HG02981 (cell line): ENCODE measurements at regions not wholly inside any gene's neighbourhood (a gene's known extent, or its start where the extent isn't known, plus 50 kb on each side); places are given as distances from the start of the nearest gene placed in this dataset.

Experiments
- ATAC-seq: cut with Tn5 transposase; IDR thresholded peaks from one replicate; pipeline ENCODE4 v1.9.1; 2021; ENCODE audit warnings: mild to moderate bottlenecking, moderate library complexity; ENCODE audit not compliant: unreplicated experiment

GRCh38 chr6:15044948-15045347 lies 200.9 kb upstream of the JARID2 start:
- ATAC-seq: no peak

DNA sequence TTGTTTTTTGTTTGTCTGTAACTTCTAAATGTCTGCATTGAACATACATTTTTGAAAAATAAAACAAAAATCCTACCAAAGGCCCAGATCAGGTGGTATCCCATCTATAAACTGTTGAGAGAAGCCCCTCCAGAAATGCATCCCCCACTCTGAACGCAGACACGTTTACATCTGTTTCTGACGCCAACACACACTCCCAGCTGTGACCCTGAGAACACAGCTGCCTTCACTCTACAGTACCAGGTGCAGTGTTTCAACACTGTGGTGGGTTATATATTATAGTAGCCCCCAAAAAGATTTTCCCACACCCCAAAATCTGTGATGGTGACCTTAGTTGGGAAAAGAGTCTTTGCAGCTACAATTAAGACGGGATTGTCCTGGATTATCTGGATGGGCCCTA lies 199.1 kb upstream of the JARID2 start:
- no peak for ATAC-seq

DNA sequence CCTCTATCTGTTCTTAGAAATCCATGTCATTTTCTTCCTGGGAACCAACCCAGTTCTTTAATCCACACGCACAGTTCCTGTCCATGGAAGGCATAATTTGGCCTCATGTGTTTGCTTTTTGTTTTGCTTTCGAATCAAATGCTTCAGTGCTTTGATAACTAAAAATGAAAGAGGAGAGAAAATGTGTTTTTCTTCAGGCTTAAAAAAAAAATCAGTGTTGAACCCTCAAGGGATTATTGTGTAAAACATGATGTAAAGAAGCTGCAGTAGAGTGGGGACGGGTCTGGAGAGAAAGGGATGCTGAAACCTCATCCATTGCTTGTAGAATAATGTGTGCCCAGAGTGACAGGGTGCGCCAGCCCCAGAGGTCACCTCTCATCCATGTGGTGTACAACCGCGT lies 197.5 kb upstream of the JARID2 start:
- no peak for ATAC-seq

- ATAC-seq: no peak
Measured at GRCh38 chr6:15058200-15059061, 187.4 kb upstream of the JARID2 start.

DNA sequence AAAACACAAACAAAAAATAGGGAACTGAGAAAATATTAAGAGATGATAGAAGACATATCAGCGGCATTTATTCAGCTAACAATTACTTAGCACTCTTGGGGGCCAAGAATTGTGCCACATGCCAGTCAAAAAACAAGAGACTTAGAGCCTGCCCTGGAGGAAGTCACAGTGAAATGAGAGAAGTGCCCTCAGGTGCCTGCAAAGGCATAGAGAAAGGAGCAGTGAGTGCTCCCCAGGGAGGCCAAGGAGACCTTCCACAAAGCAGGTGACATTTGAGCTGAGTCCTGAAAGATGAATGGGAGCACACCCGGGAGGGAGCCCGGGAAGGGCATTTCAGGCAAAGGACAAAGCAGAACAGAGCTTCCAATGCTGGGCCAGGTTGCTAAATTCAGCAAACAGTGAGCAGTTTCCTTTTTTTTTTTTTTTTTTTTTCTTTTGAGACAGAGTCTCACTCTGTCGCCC lies 184.7 kb upstream of the JARID2 start:
- no peak for ATAC-seq

DNA sequence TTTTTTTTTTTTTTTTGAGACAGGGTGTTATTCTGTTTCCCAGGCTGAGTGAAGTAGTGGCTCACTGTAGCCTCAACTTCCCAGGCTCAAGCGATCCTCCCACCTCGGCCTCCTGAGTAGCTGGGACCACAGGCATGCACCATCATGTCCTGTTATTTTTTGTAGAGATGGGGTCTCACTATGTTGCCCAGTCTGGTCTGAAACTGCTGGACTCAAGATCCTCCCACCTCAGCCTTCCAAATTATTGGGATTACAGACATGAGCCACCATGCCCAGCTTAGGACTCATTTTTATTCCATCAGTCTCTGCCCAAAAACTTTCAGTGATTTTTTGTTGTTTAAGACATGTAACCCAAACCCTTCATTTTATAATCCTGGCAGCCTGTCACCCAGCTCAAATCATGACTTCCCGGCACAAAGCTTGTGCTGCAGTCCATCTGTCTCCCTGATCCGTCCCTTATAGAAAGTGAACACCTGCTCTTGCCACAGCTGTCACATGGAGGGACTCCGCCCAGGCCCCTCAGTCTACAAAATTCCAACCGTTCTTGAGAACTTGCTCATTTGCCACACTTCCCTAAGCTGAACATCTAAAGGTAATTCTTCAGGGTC lies 183.9 kb upstream of the JARID2 start:
- ATAC-seq: no peak

DNA sequence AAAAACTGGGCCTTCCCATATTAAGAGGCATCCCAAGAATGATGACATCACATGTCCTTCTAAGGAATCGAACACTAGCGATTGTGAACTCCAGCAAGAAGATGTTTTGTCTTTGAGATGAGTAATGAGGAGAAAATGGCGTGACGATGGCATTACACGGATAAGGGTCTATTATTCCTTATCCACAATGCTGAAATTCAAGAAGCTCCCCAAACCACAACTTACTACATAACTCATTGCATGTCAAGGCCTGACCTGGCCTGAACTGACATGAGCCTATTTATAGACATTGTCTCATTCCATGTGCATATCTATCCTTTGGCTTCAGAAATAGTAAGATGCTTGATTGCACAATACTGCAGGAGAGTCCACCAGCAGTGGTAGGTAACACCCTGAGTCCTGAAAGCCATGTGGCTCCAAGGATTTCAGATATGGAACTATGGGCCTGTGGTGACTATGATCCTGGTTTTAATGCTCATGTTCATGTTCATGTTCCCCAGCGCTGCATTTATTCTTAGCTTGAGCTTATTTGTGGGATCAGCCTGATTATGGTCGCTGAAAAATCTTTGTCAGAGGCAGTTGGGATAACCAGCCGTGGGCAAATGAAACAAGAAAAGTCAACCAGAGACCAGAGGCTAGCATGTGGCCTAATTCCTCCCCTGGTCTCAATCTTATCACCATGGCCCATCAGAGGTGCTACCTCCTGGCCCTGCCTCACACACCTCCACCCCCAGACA lies 183.2 kb upstream of the JARID2 start:
- no peak for ATAC-seq

GRCh38 chr6:15063253-15063853 lies 182.5 kb upstream of the JARID2 start:
- ATAC-seq: no peak

- no peak for ATAC-seq
Measured at GRCh38 chr6:15065261-15065989, 180.4 kb upstream of the JARID2 start.

DNA sequence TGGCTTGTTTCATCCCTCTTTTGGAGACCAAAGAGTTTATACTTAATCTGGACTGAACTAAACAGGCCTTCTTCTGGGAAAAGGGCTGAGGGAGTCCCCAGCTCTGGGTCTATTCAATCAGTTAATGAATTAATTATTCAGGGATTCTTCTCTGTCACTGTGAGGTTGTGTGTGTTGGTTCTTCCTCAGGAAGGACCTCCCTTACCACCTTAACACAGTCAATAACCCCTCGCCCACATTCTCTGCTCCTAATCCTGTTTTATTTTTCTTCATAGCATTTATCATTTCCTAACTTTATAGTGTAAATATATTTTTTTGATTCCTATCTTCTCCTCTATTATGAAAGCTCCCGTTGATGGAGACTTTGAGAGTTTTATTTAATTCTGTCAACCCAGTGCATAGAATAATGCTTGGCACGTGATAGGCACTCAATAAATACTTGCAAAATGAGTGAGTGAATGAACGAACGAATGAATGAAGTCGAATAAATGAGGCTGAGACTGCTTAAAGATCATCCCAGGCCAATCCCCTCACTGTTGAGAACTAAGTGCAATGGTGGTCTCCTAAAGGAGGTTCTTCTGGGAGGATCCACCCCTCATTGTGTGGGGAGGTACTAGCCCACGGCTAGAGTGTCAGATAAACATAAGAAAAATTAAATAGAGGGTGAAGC lies 179.6 kb upstream of the JARID2 start:
- no peak for ATAC-seq

DNA sequence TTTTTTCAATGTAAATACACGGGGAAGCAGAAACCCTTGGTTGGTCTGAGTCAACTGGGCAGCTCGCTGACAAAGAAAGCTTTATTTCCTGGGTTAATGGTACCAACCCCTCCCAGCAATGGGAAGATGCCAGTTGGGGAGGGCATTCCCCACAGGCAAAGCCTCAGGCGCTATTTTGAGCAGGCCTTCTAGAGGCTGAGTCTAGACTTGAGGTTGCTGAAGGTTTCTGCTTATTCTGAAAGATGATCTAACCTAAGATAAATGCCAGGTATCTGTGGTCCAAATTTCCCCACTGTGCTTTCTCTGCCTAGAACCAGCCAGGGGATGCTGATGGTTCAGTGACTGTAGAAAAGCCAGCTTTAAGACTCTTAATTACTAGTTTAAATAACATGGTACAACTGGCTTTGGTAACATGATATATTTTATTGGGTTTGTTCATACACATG lies 172.5 kb upstream of the JARID2 start:
- ATAC-seq: no peak

DNA sequence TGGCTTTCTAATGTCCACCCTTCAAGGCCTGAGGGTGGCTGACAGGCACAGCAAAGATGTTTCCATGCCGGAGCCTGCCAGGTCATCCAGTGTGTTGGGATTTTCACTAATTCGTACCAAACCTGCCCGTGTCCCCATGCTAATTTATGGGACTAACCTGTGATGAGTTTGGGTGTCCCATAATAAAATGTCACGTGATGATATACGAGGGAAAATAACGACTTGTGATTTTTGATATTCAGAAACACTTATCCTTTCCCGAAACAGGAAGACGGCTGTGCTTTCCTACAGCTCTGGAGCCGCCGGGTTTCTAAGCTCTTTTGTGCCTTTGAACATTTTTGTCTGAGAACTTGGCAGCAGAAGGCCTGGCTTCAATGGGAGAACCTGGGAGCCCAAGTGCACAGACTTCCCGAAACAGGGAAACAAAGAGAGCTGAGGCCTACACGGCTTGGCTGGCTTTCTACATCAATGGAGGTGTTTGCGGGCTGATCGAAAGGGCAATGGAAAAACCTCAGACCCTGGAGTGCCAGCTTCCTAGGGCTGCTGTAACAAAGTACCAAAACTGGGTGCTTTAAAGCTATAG lies 171.9 kb upstream of the JARID2 start:
- no peak for ATAC-seq

DNA sequence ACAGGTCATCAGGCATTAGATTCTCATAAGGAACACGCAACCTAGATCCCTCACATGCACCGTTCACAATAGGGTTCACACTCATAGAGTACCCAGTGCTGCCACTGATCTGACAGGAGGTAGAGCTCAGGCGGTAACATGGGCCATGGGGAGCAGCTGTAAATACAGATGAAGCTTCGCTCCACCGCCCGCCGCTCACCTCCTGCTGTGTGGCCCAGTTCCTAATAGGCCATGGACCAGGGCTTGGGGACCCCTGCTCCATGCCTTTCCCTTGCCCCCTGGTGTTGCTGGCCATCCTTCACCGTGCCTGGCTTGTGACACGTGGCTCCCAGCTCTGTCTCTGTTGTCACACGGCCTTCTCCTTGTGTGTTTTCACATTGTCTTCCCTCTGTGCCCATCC lies 171.1 kb upstream of the JARID2 start:
- ATAC-seq: no peak

- ATAC-seq: no peak
Measured at GRCh38 chr6:15076565-15076964, 169.3 kb upstream of the JARID2 start.

GRCh38 chr6:15077006-15077405 lies 168.9 kb upstream of the JARID2 start:
- no peak for ATAC-seq

GRCh38 chr6:15077961-15078360 lies 167.9 kb upstream of the JARID2 start:
- no peak for ATAC-seq

DNA sequence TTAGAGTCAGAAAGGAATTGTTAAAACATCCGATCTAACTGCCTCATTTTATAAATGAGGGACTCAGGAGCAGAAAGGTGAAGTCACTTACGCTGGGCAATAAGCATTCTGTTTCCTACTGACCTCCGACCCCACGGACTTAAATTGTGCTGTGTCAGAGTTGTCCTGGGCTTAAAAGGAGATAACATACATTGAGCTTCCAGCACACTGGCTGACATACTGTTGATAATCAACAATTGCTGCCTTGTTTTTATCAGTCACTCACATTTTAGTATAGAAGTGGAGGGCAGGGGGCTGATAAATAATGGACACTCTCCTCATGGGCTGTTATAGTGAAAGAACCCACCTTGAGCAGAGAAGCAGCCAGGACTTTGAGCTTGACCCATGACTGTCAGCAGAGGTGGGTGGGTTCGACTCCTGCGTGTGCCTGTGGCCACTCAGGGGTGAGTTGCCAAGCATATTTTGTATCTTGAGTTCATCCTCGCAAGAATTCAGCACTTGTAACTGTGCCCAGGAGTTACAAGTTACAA lies 166.5 kb upstream of the JARID2 start:
- ATAC-seq: no peak

DNA sequence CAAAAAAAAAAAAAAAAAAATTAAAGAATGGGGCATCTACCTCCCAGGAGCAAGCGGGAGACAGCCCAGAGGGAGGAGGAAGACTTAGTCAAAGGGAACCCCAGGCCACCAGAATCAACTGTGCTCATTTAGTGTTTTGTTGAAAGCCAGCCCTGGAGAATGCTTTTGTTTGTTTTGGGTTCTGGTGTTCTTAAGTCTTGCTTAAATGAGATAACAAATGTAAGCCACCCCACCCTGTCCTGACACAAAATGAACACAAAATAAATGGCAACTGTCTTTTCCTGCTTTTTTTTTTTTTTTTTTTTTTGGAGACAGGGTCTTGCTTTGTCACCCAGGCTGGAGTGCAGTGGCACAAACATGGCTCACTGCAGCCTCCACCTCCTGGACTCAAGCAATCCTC lies 165.0 kb upstream of the JARID2 start:
- no peak for ATAC-seq

- ATAC-seq: no peak
Measured at GRCh38 chr6:15081447-15081846, 164.4 kb upstream of the JARID2 start.
